GM21367 (cell line): ENCODE measurements at regions not wholly inside any gene's neighbourhood (a gene's known extent, or its start where the extent isn't known, plus 50 kb on each side); places are given as distances from the start of the nearest gene placed in this dataset.

Source experiments
- ATAC-seq: cut with Tn5 transposase; IDR thresholded peaks from one replicate; pipeline ENCODE4 v1.9.1; 2021; ENCODE audit not compliant: unreplicated experiment

GRCh38 chr13:90673746-90674145 lies 673.7 kb upstream of the MIR17HG start:
- no peak for ATAC-seq

- ATAC-seq, result no peak
Observed at GRCh38 chr13:90675129-90675528, 672.4 kb upstream of the MIR17HG start.

GRCh38 chr13:90680826-90681225 lies 666.7 kb upstream of the MIR17HG start:
- ATAC-seq, result no peak

- ATAC-seq, result no peak
Observed at GRCh38 chr13:90683711-90684131, 663.8 kb upstream of the MIR17HG start.

- ATAC-seq, result no peak
Observed at GRCh38 chr13:90686442-90686841, 661.0 kb upstream of the MIR17HG start.

- ATAC-seq, result no peak
Observed at GRCh38 chr13:90689111-90689510, 658.4 kb upstream of the MIR17HG start.

GRCh38 chr13:90690458-90691080 lies 656.9 kb upstream of the MIR17HG start:
- ATAC-seq, result no peak

GRCh38 chr13:90696254-90696653 lies 651.2 kb upstream of the MIR17HG start:
- ATAC-seq, result no peak

GRCh38 chr13:90696656-90697055 lies 650.8 kb upstream of the MIR17HG start:
- ATAC-seq, result no peak

- ATAC-seq, result no peak
Observed at GRCh38 chr13:90700340-90700739, 647.1 kb upstream of the MIR17HG start.

- no peak for ATAC-seq
Observed at GRCh38 chr13:90701264-90701663, 646.2 kb upstream of the MIR17HG start.

GRCh38 chr13:90702050-90702449 lies 645.4 kb upstream of the MIR17HG start:
- no peak for ATAC-seq

- no peak for ATAC-seq
Observed at GRCh38 chr13:90706631-90707030, 640.9 kb upstream of the MIR17HG start.

- ATAC-seq, result no peak
Observed at GRCh38 chr13:90708128-90708527, 639.4 kb upstream of the MIR17HG start.

GRCh38 chr13:90709319-90709718 lies 638.2 kb upstream of the MIR17HG start:
- ATAC-seq, result no peak

GRCh38 chr13:90710164-90710759 lies 637.2 kb upstream of the MIR17HG start:
- ATAC-seq, result no peak

GRCh38 chr13:90713441-90714133 lies 633.9 kb upstream of the MIR17HG start:
- no peak for ATAC-seq

GRCh38 chr13:90715485-90715884 lies 632.0 kb upstream of the MIR17HG start:
- ATAC-seq, result no peak

- no peak for ATAC-seq
Observed at GRCh38 chr13:90717451-90717936, 630.0 kb upstream of the MIR17HG start.

- no peak for ATAC-seq
Observed at GRCh38 chr13:90719461-90719860, 628.0 kb upstream of the MIR17HG start.

- ATAC-seq, result no peak
Observed at GRCh38 chr13:90721937-90722336, 625.5 kb upstream of the MIR17HG start.

- ATAC-seq, result no peak
Observed at GRCh38 chr13:90723381-90723780, 624.1 kb upstream of the MIR17HG start.
